ENCODE measurements at regions not wholly inside any gene's neighbourhood (a gene's known extent, or its start where the extent isn't known, plus 50 kb on each side); places are given as distances from the start of the nearest gene placed in this dataset.

DNA sequence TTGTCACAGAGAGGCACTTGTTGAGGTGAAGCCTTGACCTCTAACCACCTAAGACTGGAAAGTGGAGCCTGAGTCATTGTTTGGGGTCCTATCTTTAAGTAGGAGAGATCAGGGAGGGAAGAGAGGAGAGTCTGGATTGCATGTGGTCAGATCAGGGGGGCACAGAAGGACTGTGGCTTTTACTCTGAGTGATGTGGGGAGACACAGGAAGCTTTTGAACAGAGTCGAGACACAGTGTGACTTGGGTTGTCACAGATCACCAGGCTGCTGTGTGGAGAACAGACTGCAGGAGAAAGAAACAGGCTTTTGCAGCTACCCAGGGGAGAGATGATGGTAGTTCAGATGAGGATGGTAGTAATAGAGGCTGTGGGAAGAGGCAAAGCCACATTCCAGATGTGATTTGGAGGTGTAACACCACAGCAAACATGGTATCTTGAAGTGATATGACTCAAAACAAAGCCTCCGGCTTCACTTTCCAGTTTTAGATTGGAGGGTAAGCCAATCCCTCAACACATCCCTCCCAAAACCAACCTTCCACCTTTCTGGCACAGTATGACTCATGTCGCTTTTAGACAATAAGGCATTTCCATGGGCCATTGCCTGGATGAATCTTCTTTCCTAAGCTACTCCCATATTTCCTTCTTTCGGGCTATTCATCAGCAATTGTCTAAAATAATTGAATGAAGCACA is 125.8 kb upstream of the SLC44A3 start:
- TF ChIP-seq ZFP30 (CRISPR knock-in tag; IDR thresholded peaks at IDR 0.05) = no peak
- TF ChIP-seq, protein P1, sequence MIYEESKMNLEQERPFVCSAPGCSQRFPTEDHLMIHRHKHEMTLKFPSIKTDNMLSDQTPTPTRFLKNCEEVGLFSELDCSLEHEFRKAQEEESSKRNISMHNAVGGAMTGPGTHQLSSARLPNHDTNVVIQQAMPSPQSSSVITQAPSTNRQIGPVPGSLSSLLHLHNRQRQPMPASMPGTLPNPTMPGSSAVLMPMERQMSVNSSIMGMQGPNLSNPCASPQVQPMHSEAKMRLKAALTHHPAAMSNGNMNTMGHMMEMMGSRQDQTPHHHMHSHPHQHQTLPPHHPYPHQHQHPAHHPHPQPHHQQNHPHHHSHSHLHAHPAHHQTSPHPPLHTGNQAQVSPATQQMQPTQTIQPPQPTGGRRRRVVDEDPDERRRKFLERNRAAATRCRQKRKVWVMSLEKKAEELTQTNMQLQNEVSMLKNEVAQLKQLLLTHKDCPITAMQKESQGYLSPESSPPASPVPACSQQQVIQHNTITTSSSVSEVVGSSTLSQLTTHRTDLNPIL (CRISPR knock-in tag; IDR thresholded peaks at IDR 0.05; ENCODE audit: low read depth) = no peak
- TF ChIP-seq ZNF8 (CRISPR knock-in tag; IDR thresholded peaks at IDR 0.05) = no peak
- no peak for TF ChIP-seq TCF4 (CRISPR knock-in tag; IDR thresholded peaks at IDR 0.05; ENCODE audit: borderline replicate concordance)
- no peak for TF ChIP-seq ZFP3 (CRISPR knock-in tag; IDR thresholded peaks at IDR 0.05)
- no peak for TF ChIP-seq ZNF565 (CRISPR knock-in tag; conservative IDR thresholded peaks at IDR 0.05; ENCODE audit: low read depth)
- TF ChIP-seq SNAI2 (CRISPR knock-in tag; IDR thresholded peaks at IDR 0.05) = no peak
- no peak for TF ChIP-seq ESRRG (CRISPR knock-in tag; IDR thresholded peaks at IDR 0.05)
- TF ChIP-seq GLIS3 (CRISPR knock-in tag; IDR thresholded peaks at IDR 0.05) = no peak
- TF ChIP-seq OSR1 (CRISPR knock-in tag; IDR thresholded peaks at IDR 0.05) = no peak
- no peak for TF ChIP-seq RARB (CRISPR knock-in tag; IDR thresholded peaks at IDR 0.05)
- TF ChIP-seq, protein P2, sequence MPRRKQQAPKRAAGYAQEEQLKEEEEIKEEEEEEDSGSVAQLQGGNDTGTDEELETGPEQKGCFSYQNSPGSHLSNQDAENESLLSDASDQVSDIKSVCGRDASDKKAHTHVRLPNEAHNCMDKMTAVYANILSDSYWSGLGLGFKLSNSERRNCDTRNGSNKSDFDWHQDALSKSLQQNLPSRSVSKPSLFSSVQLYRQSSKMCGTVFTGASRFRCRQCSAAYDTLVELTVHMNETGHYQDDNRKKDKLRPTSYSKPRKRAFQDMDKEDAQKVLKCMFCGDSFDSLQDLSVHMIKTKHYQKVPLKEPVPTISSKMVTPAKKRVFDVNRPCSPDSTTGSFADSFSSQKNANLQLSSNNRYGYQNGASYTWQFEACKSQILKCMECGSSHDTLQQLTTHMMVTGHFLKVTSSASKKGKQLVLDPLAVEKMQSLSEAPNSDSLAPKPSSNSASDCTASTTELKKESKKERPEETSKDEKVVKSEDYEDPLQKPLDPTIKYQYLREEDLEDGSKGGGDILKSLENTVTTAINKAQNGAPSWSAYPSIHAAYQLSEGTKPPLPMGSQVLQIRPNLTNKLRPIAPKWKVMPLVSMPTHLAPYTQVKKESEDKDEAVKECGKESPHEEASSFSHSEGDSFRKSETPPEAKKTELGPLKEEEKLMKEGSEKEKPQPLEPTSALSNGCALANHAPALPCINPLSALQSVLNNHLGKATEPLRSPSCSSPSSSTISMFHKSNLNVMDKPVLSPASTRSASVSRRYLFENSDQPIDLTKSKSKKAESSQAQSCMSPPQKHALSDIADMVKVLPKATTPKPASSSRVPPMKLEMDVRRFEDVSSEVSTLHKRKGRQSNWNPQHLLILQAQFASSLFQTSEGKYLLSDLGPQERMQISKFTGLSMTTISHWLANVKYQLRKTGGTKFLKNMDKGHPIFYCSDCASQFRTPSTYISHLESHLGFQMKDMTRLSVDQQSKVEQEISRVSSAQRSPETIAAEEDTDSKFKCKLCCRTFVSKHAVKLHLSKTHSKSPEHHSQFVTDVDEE (CRISPR knock-in tag; IDR thresholded peaks at IDR 0.05) = no peak
- no peak for TF ChIP-seq ZC3H10 (CRISPR knock-in tag; IDR thresholded peaks at IDR 0.05)
- TF ChIP-seq ISL1 (CRISPR knock-in tag; IDR thresholded peaks at IDR 0.05) = no peak
- TF ChIP-seq, protein P3, sequence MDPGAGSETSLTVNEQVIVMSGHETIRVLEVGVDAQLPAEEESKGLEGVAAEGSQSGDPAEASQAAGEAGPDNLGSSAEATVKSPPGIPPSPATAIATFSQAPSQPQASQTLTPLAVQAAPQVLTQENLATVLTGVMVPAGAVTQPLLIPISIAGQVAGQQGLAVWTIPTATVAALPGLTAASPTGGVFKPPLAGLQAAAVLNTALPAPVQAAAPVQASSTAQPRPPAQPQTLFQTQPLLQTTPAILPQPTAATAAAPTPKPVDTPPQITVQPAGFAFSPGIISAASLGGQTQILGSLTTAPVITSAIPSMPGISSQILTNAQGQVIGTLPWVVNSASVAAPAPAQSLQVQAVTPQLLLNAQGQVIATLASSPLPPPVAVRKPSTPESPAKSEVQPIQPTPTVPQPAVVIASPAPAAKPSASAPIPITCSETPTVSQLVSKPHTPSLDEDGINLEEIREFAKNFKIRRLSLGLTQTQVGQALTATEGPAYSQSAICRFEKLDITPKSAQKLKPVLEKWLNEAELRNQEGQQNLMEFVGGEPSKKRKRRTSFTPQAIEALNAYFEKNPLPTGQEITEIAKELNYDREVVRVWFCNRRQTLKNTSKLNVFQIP (CRISPR knock-in tag; IDR thresholded peaks at IDR 0.05; ENCODE audit: borderline replicate concordance, low read depth) = no peak

DNA sequence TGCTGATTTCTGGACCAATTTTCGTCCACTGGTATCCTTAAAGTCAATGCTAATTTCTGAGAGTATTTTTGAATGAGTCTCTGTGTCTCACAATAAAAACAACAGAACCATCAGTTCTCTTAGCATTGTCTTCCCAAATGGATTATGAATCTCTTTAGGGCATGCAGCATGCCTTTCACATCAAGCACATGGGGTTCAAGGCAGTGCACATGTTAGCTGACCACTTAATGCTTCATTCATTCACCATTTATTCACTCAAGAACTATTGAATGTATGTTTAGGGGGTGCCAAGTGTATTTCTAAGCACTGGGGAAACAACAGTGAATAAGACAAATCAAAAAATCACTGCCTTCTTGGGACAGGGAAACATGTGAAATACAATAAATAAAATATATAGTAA is 126.7 kb upstream of the SLC44A3 start:
- no peak for ATAC-seq
- TF ChIP-seq ZC3H10 (CRISPR knock-in tag; IDR thresholded peaks at IDR 0.05) (no peak), OSR1 (CRISPR knock-in tag; IDR thresholded peaks at IDR 0.05) (no peak), ZNF8 (CRISPR knock-in tag; IDR thresholded peaks at IDR 0.05) (no peak), ARNTL (CRISPR knock-in tag; IDR thresholded peaks at IDR 0.05; ENCODE audit: borderline replicate concordance, low read depth) (no peak), TOX (CRISPR knock-in tag; IDR thresholded peaks at IDR 0.05; ENCODE audit: borderline replicate concordance) (no peak), ZFP3 (CRISPR knock-in tag; IDR thresholded peaks at IDR 0.05) (no peak), ZFP30 (CRISPR knock-in tag; IDR thresholded peaks at IDR 0.05) (no peak), BACH2 (CRISPR knock-in tag; IDR thresholded peaks at IDR 0.05; ENCODE audit: borderline replicate concordance) (no peak), SNAI2 (CRISPR knock-in tag; IDR thresholded peaks at IDR 0.05) (no peak), ISL1 (CRISPR knock-in tag; IDR thresholded peaks at IDR 0.05) (no peak), PPARA (CRISPR knock-in tag; IDR thresholded peaks at IDR 0.05; ENCODE audit: borderline replicate concordance) (no peak), TCF4 (CRISPR knock-in tag; IDR thresholded peaks at IDR 0.05; ENCODE audit: borderline replicate concordance) (no peak), GLIS3 (CRISPR knock-in tag; IDR thresholded peaks at IDR 0.05) (no peak), ZNF565 (CRISPR knock-in tag; conservative IDR thresholded peaks at IDR 0.05; ENCODE audit: low read depth) (no peak)
- TF ChIP-seq, protein P4, sequence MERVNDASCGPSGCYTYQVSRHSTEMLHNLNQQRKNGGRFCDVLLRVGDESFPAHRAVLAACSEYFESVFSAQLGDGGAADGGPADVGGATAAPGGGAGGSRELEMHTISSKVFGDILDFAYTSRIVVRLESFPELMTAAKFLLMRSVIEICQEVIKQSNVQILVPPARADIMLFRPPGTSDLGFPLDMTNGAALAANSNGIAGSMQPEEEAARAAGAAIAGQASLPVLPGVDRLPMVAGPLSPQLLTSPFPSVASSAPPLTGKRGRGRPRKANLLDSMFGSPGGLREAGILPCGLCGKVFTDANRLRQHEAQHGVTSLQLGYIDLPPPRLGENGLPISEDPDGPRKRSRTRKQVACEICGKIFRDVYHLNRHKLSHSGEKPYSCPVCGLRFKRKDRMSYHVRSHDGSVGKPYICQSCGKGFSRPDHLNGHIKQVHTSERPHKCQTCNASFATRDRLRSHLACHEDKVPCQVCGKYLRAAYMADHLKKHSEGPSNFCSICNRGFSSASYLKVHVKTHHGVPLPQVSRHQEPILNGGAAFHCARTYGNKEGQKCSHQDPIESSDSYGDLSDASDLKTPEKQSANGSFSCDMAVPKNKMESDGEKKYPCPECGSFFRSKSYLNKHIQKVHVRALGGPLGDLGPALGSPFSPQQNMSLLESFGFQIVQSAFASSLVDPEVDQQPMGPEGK (CRISPR knock-in tag; IDR thresholded peaks at IDR 0.05; ENCODE audit: borderline replicate concordance) = no peak
- TF ChIP-seq, protein P5, sequence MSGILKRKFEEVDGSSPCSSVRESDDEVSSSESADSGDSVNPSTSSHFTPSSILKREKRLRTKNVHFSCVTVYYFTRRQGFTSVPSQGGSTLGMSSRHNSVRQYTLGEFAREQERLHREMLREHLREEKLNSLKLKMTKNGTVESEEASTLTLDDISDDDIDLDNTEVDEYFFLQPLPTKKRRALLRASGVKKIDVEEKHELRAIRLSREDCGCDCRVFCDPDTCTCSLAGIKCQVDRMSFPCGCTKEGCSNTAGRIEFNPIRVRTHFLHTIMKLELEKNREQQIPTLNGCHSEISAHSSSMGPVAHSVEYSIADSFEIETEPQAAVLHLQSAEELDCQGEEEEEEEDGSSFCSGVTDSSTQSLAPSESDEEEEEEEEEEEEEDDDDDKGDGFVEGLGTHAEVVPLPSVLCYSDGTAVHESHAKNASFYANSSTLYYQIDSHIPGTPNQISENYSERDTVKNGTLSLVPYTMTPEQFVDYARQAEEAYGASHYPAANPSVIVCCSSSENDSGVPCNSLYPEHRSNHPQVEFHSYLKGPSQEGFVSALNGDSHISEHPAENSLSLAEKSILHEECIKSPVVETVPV (CRISPR knock-in tag; IDR thresholded peaks at IDR 0.05) = no peak
- TF ChIP-seq, protein P2 (CRISPR knock-in tag; IDR thresholded peaks at IDR 0.05) = no peak

More for the DNA sequence above, 125.8 kb upstream of the SLC44A3 start:
- ATAC-seq = no peak
